K562 (cell line): ENCODE measurements at regions not wholly inside any gene's neighbourhood (a gene's known extent, or its start where the extent isn't known, plus 50 kb on each side); places are given as distances from the start of the nearest gene placed in this dataset.

Source experiments
- ARID1B ChIP-seq: fragments of 450-650 bp; IDR thresholded peaks from 2 replicates; pipeline ENCODE4 v1.6.1; 2016; ENCODE audit warnings: antibody characterized with exemption, mild to moderate bottlenecking, inconsistent platforms
- BCLAF1 ChIP-seq, 2 experiments: fragments of 450-650 bp in 1 of 2; IDR thresholded peaks; 2 replicates each; pipeline ENCODE4 v1.6.1; 2011 to 2017; ENCODE audit warnings: low read depth in 2 of 2, antibody characterized with exemption in 1 of 2, borderline replicate concordance in 1 of 2, low read length in 1 of 2, mild to moderate bottlenecking in 1 of 2, mixed read lengths in 1 of 2; ENCODE audit not compliant: control insufficient read depth in 1 of 2
- CEBPZ ChIP-seq: fragments of 150-350 bp; IDR thresholded peaks from 2 replicates; pipeline ENCODE4 v1.6.1; 2014; ENCODE audit warnings: low read depth, mild to moderate bottlenecking, low read length, borderline replicate concordance
- CHCHD3 ChIP-seq: fragments of 250-450 bp; sonication (Bioruptor Pico); IDR thresholded peaks from 2 replicates; pipeline ENCODE4 v2.1.2; 2022; ENCODE audit warnings: mild to moderate bottlenecking
- CHD2 ChIP-seq: IDR thresholded peaks from 2 replicates; pipeline ENCODE4 v1.6.1; 2011; ENCODE audit warnings: low read depth, low read length
- ELF1 ChIP-seq: fragments of 200-800 bp; sonication (Bioruptor generic); IDR thresholded peaks from 2 replicates; pipeline ENCODE4 v1.6.1; 2016; ENCODE audit warnings: missing genetic modification characterization, missing compliant biosample characterization
- ETS1 ChIP-seq: conservative IDR thresholded peaks from 2 replicates; pipeline ENCODE4 v1.6.1; 2011; ENCODE audit warnings: low read depth, mild to moderate bottlenecking, low read length; ENCODE audit not compliant: control insufficient read depth
- MAZ ChIP-seq, 2 experiments: fragments of 450-650 bp in 1 of 2; sonication (generic) in 1 of 2; formaldehyde crosslinking; IDR thresholded peaks in 1 of 2; conservative IDR thresholded peaks in 1 of 2; 2 replicates each; pipeline versions ENCODE4 v1.4.0 to v1.5.0; 2020; ENCODE audit warnings: mild to moderate bottlenecking in 1 of 2, missing genetic modification reagents in 1 of 2
- NFE2 ChIP-seq: IDR thresholded peaks from 2 replicates; pipeline ENCODE4 v1.6.1; 2014; ENCODE audit warnings: antibody characterized with exemption, low read depth
- NFE2L1 ChIP-seq: fragments of 450-650 bp; IDR thresholded peaks from 2 replicates; pipeline ENCODE4 v1.6.1; 2016; ENCODE audit warnings: missing genetic modification characterization, low read depth, mild to moderate bottlenecking, missing compliant biosample characterization, moderate library complexity, borderline replicate concordance
- SREBF2 ChIP-seq: sonication (generic); formaldehyde crosslinking; IDR thresholded peaks from 2 replicates; pipeline ENCODE4 v1.4.0; 2020; ENCODE audit warnings: mild to moderate bottlenecking, missing genetic modification reagents
- SRSF7 ChIP-seq: fragments of 200-400 bp; formaldehyde crosslinking; optimal IDR thresholded peaks from 2 replicates; pipeline ENCODE3; 2017; ENCODE audit warnings: mild to moderate bottlenecking, low read depth, low read length
- TFAP4 ChIP-seq: sonication (generic); formaldehyde crosslinking; IDR thresholded peaks from 2 replicates; pipeline ENCODE4 v1.8.0; 2022; ENCODE audit warnings: missing genetic modification reagents, mild to moderate bottlenecking, moderate library complexity, borderline replicate concordance
- ZBTB49 ChIP-seq: sonication (generic); formaldehyde crosslinking; IDR thresholded peaks from 2 replicates; pipeline ENCODE4 v1.8.0; 2022; ENCODE audit warnings: missing genetic modification reagents, mild to moderate bottlenecking, borderline replicate concordance
- ZNF24 ChIP-seq: fragments of 450-650 bp; IDR thresholded peaks from 2 replicates; pipeline ENCODE4 v1.6.1; 2016

- TF ChIP-seq ETS1 (no peak), NFE2 (peak; percentile 70), CHCHD3 (CRISPR knock-in tag) (no peak), ELF1 (no peak), SREBF2 (CRISPR knock-in tag) (no peak), NFE2L1 (tag) (peak; percentile 18; the same call in 1 of the 2 replicates), ZBTB49 (CRISPR knock-in tag) (no peak), TFAP4 (CRISPR knock-in tag) (no peak), MAZ (CRISPR knock-in tag; conservative IDR thresholded peaks at IDR 0.05 in 1 of 2, IDR thresholded peaks at IDR 0.05 in 1 of 2) (no peak), ARID1B (peak; percentile 68), BCLAF1 (IDR thresholded peaks at IDR 0.05; ENCODE audit: borderline replicate concordance in 1 of 2, control insufficient read depth in 1 of 2, low read depth in 2 of 2, low read length in 1 of 2) (no peak), SRSF7 (no peak), CHD2 (no peak), CEBPZ (no peak), ZNF24 (no peak)
Measured at GRCh38 chr13:109694972-109695371, 91.4 kb downstream of the IRS2 start (continued).
